OCI-LY3 (cell line): ENCODE measurements at regions not wholly inside any gene's neighbourhood (a gene's known extent, or its start where the extent isn't known, plus 50 kb on each side); places are given as distances from the start of the nearest gene placed in this dataset.

Experiments
- EZH2phosphoT487 ChIP-seq: fragments of 200-600 bp; shearing (Covaris generic); IDR thresholded peaks from 2 replicates; pipeline ENCODE4 v1.6.1; 2018; ENCODE audit warnings: antibody characterized with exemption, mixed run types, low read depth
- TF ChIP-seq, protein P1 (sequence below): fragments of 200-600, 300-600 bp; sonication (generic); IDR thresholded peaks from 2 replicates; pipeline ENCODE4 v1.5.1; 2014; ENCODE audit warnings: antibody characterized with exemption, low read length, low read depth

DNA sequence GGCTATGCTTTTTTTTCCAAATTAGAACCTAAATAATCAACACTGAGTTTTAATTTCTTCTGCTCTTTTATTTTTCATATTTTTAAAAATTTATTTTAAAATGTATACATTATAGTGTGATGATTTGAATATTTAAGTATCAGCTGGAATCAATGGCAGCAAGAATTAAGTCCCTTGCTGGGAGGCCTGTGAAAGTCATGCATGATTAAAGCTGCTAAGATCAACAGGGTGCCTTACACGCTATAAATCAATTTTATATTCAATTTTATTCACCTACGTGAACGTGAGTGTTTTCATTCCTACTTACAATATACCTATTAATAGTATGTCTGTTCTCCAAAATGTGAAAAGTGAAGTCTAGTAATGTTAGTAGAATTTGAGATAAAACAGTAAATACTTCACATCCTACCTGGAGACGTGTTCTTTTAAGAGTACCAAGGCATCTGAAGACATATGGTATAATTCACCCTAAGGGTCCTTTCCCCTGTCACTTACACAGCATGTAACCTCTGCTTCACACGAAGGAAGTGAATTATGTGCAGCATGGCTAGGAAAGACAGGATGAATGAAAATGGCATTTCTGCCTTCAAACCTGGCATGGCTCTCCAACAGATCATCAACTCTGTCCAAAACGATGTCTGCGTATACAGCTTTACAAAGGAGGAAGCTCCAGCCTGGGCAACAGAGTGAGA is 640.4 kb upstream of the ROBO1 start:
- TF ChIP-seq, protein P1, sequence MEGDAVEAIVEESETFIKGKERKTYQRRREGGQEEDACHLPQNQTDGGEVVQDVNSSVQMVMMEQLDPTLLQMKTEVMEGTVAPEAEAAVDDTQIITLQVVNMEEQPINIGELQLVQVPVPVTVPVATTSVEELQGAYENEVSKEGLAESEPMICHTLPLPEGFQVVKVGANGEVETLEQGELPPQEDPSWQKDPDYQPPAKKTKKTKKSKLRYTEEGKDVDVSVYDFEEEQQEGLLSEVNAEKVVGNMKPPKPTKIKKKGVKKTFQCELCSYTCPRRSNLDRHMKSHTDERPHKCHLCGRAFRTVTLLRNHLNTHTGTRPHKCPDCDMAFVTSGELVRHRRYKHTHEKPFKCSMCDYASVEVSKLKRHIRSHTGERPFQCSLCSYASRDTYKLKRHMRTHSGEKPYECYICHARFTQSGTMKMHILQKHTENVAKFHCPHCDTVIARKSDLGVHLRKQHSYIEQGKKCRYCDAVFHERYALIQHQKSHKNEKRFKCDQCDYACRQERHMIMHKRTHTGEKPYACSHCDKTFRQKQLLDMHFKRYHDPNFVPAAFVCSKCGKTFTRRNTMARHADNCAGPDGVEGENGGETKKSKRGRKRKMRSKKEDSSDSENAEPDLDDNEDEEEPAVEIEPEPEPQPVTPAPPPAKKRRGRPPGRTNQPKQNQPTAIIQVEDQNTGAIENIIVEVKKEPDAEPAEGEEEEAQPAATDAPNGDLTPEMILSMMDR: no peak
- TF ChIP-seq EZH2phosphoT487: no peak
